IMR-90 (cell line): ENCODE measurements at regions not wholly inside any gene's neighbourhood (a gene's known extent, or its start where the extent isn't known, plus 50 kb on each side); places are given as distances from the start of the nearest gene placed in this dataset.

ENCODE experiments used
- ATAC-seq: fragments of 200-7000 bp; cut with Tn5 transposase; 2 replicates; pipeline ENCODE4 v1.9.1; 2020; ENCODE audit warnings: low read depth, mild to moderate bottlenecking, moderate library complexity
- BruUV-seq: library from RNA; stranded (reverse); fragments of 400-500 nt; replicated peaks from 2 replicates; lab custom pipeline; 2021; lab: Mats Ljungman, UMichigan
- CTCF ChIA-PET: fragments of 300-600 bp; formaldehyde crosslinking; extraction: SDS; loops from one replicate; lab custom pipeline; 2021; ENCODE audit warnings: antibody characterized with exemption; lab: Yijun Ruan, JAX
- POLR2A ChIA-PET: fragments of 300-600 bp; sonication (Branson Sonifier 250); formaldehyde crosslinking; loops from one replicate; lab custom pipeline; 2022; ENCODE audit warnings: antibody characterized with exemption; ENCODE audit not compliant: unreplicated experiment; lab: Charles Lee
- DNase-seq: peaks from one replicate; pipeline ENCODE4 v3.0.0; 2013
- H2AFZ ChIP-seq: replicated peaks from 2 replicates; pipeline ENCODE3; 2013; ENCODE audit warnings: low read length, mild to moderate bottlenecking; ENCODE audit not compliant: poor library complexity
- H2AK5ac ChIP-seq: 2 replicates; pipeline ENCODE4 v1.6.1; 2013; ENCODE audit warnings: low read depth, low read length, inconsistent platforms
- H2AK9ac ChIP-seq: replicated peaks from 2 replicates; pipeline ENCODE3; 2013; ENCODE audit warnings: mild to moderate bottlenecking, low read depth, low read length, moderate library complexity; ENCODE audit not compliant: poor library complexity
- H2BK120ac ChIP-seq: 2 replicates; pipeline ENCODE4 v1.6.1; 2013; ENCODE audit warnings: low read depth, low read length, inconsistent platforms
- H2BK15ac ChIP-seq: 3 replicates; pipeline ENCODE4 v1.6.1; 2013; ENCODE audit warnings: low read depth, low read length, inconsistent platforms
- H2BK20ac ChIP-seq: 2 replicates; pipeline ENCODE4 v1.6.1; 2013; ENCODE audit warnings: low read depth, mild to moderate bottlenecking, inconsistent platforms, low read length, moderate library complexity
- H2BK5ac ChIP-seq: 2 replicates; pipeline ENCODE4 v1.6.1; 2013; ENCODE audit warnings: mild to moderate bottlenecking, low read depth, low read length, inconsistent platforms; ENCODE audit not compliant: poor library complexity, severe bottlenecking
- H3K14ac ChIP-seq: replicated peaks from 2 replicates; pipeline ENCODE4 v1.6.1; 2013; ENCODE audit warnings: low read depth, low read length, inconsistent platforms
- H3K18ac ChIP-seq: 2 replicates; pipeline ENCODE4 v1.6.1; 2013; ENCODE audit warnings: low read depth, low read length, control low read depth
- H3K23ac ChIP-seq: 2 replicates; pipeline ENCODE4 v1.6.1; 2013; ENCODE audit warnings: low read depth, low read length, inconsistent platforms
- H3K27ac ChIP-seq: 2 replicates; pipeline ENCODE4 v1.5.1; 2013; ENCODE audit warnings: mild to moderate bottlenecking, control low read depth, low read length; ENCODE audit not compliant: insufficient read depth
- H3K27me3 ChIP-seq: 2 replicates; pipeline ENCODE4 v1.6.1; 2013; ENCODE audit warnings: low read length; ENCODE audit not compliant: control insufficient read depth, insufficient read depth
- H3K36me3 ChIP-seq: 2 replicates; pipeline ENCODE4 v1.6.1; 2013; ENCODE audit warnings: low read length, mixed read lengths; ENCODE audit not compliant: control insufficient read depth, insufficient read depth
- H3K4ac ChIP-seq: 2 replicates; pipeline ENCODE4 v1.6.1; 2013; ENCODE audit warnings: low read depth, low read length, inconsistent platforms
- H3K4me1 ChIP-seq: 2 replicates; pipeline ENCODE4 v1.6.1; 2013; ENCODE audit warnings: low read length, mixed read lengths; ENCODE audit not compliant: control insufficient read depth, insufficient read depth
- H3K4me2 ChIP-seq: 2 replicates; pipeline ENCODE4 v1.6.1; 2013; ENCODE audit warnings: low read depth, mild to moderate bottlenecking, control low read depth, low read length, moderate library complexity
- H3K4me3 ChIP-seq: 2 replicates; pipeline ENCODE4 v1.5.1; 2013; ENCODE audit warnings: low read depth, mild to moderate bottlenecking, control low read depth, low read length, moderate library complexity; ENCODE audit not compliant: insufficient read depth
- H3K56ac ChIP-seq: 2 replicates; pipeline ENCODE4 v1.6.1; 2013; ENCODE audit warnings: low read length, inconsistent platforms; ENCODE audit not compliant: insufficient read depth; ENCODE audit errors: extremely low read depth
- H3K79me1 ChIP-seq, 2 experiments: 2 replicates each; pipeline ENCODE4 v1.6.1; 2013; ENCODE audit warnings: low read length in 2 of 2, inconsistent platforms in 1 of 2, low read depth in 1 of 2
- H3K9ac ChIP-seq: 2 replicates; pipeline ENCODE4 v1.6.1; 2013; ENCODE audit warnings: low read depth, low read length, control low read depth
- H3K9me1 ChIP-seq: 2 replicates; pipeline ENCODE4 v1.6.1; 2013; ENCODE audit warnings: low read length, inconsistent platforms; ENCODE audit not compliant: insufficient read depth
- H3K9me3 ChIP-seq: 2 replicates; pipeline ENCODE4 v1.6.1; 2013; ENCODE audit warnings: low read length; ENCODE audit not compliant: control insufficient read depth, insufficient read depth
- H4K20me1 ChIP-seq: 2 replicates; pipeline ENCODE4 v1.6.1; 2013; ENCODE audit warnings: low read length, inconsistent platforms; ENCODE audit not compliant: insufficient read depth
- H4K5ac ChIP-seq: 2 replicates; pipeline ENCODE4 v1.6.1; 2013; ENCODE audit warnings: mild to moderate bottlenecking, low read depth, low read length, control low read depth
- H4K8ac ChIP-seq, 2 experiments: 2 replicates each; pipeline ENCODE4 v1.6.1; 2013; ENCODE audit warnings: low read depth in 2 of 2, low read length in 2 of 2, control low read depth in 1 of 2, inconsistent platforms in 1 of 2
- H4K91ac ChIP-seq: 2 replicates; pipeline ENCODE4 v1.6.1; 2013; ENCODE audit warnings: low read depth, low read length, inconsistent platforms; ENCODE audit not compliant: insufficient read depth
- BHLHE40 ChIP-seq: fragments of 150-350 bp; IDR thresholded peaks from 2 replicates; pipeline ENCODE4 v1.6.1; 2016; ENCODE audit warnings: mild to moderate bottlenecking, low read depth, low read length
- CHD1 ChIP-seq: IDR thresholded peaks from 2 replicates; pipeline ENCODE4 v1.6.1; 2012; ENCODE audit warnings: low read depth, low read length, improper control_type of control experiment
- ELK1 ChIP-seq: fragments of 150-350 bp; IDR thresholded peaks from 2 replicates; pipeline ENCODE4 v1.6.1; 2016; ENCODE audit warnings: low read depth, mild to moderate bottlenecking, low read length, moderate library complexity, borderline replicate concordance
- FOS ChIP-seq: fragments of 150-350 bp; IDR thresholded peaks from 2 replicates; pipeline ENCODE4 v1.6.1; 2016; ENCODE audit warnings: low read depth, low read length
- MAFK ChIP-seq: IDR thresholded peaks from 2 replicates; pipeline ENCODE4 v1.6.1; 2012; ENCODE audit warnings: low read depth, low read length, improper control_type of control experiment
- MXI1 ChIP-seq: IDR thresholded peaks from 2 replicates; pipeline ENCODE4 v1.6.1; 2012; ENCODE audit warnings: low read depth, mild to moderate bottlenecking, low read length, moderate library complexity, borderline replicate concordance
- RAD21 ChIP-seq: IDR thresholded peaks from 2 replicates; pipeline ENCODE4 v1.6.1; 2012; ENCODE audit warnings: low read length, improper control_type of control experiment
- RFX5 ChIP-seq: IDR thresholded peaks from 2 replicates; pipeline ENCODE4 v1.8.0; 2012; ENCODE audit warnings: low read depth, mild to moderate bottlenecking, low read length, moderate library complexity
- USF2 ChIP-seq: fragments of 150-350 bp; IDR thresholded peaks from 2 replicates; pipeline ENCODE4 v1.6.1; 2017; ENCODE audit warnings: mild to moderate bottlenecking, antibody characterized with exemption, low read length, low read depth
- dilution Hi-C: fragments of 300-500 bp; cut with HindIII; formaldehyde crosslinking; loops from one replicate; pipeline ENCODE4 v1.14.3; 2018; ENCODE audit warnings: low sequenced_read_pairs; ENCODE audit not compliant: unreplicated experiment
- in situ Hi-C: fragments of 300-500 bp; cut with MboI; formaldehyde crosslinking; loops from 3 replicates; pipeline ENCODE4 v1.14.3; 2019; ENCODE audit warnings: low sequenced_read_pairs, inconsistent platforms, mixed read lengths
- intact Hi-C: fragments of 100-400 bp; cut with micrococcal nuclease; formaldehyde crosslinking; loops from 2 replicates; pipeline ENCODE4 v1.10.0; 2022
- TF ChIP-seq, protein P1 (sequence below): conservative IDR thresholded peaks from 2 replicates; pipeline ENCODE4 v1.5.1; 2012; ENCODE audit warnings: mild to moderate bottlenecking, low read depth, low read length, improper control_type of control experiment

GRCh38 chr1:194071205-194071604, 884.8 kb upstream of the B3GALT2 start:
- BruUV-seq: no TSS peak
- CTCF ChIA-PET: no interaction called here
- POLR2A ChIA-PET: no interaction called here

More at GRCh38 chr1:194071205-194071604, 884.8 kb upstream of the B3GALT2 start:
- no peak for DNase-seq
- no peak overlapping the region for H2BK5ac ChIP-seq
- H4K91ac ChIP-seq: no peak overlapping the region
- H3K4me1 ChIP-seq: no peaks in the 10 kb centered on the region
- H2BK20ac ChIP-seq: no peak overlapping the region
- no peak overlapping the region for H3K18ac ChIP-seq
- no peak overlapping the region for H3K23ac ChIP-seq
- no peaks in the 10 kb centered on the region for H3K9me3 ChIP-seq
- TF ChIP-seq RAD21 (no peak), MAFK (no peak), MXI1 (no peak), USF2 (no peak), FOS (no peak), ELK1 (no peak), CHD1 (no peak), RFX5 (no peak), BHLHE40 (no peak)
- TF ChIP-seq, protein P1, sequence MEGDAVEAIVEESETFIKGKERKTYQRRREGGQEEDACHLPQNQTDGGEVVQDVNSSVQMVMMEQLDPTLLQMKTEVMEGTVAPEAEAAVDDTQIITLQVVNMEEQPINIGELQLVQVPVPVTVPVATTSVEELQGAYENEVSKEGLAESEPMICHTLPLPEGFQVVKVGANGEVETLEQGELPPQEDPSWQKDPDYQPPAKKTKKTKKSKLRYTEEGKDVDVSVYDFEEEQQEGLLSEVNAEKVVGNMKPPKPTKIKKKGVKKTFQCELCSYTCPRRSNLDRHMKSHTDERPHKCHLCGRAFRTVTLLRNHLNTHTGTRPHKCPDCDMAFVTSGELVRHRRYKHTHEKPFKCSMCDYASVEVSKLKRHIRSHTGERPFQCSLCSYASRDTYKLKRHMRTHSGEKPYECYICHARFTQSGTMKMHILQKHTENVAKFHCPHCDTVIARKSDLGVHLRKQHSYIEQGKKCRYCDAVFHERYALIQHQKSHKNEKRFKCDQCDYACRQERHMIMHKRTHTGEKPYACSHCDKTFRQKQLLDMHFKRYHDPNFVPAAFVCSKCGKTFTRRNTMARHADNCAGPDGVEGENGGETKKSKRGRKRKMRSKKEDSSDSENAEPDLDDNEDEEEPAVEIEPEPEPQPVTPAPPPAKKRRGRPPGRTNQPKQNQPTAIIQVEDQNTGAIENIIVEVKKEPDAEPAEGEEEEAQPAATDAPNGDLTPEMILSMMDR: no peak
- dilution Hi-C loops (no loop called here), intact Hi-C loops (no loop called here), in situ Hi-C loops (no loop called here)
- no peaks in the 10 kb centered on the region for H3K9me1 ChIP-seq
- H3K4ac ChIP-seq: no peak overlapping the region
- no peak overlapping the region for H3K4me2 ChIP-seq
- no peak overlapping the region for H4K5ac ChIP-seq
- no peak overlapping the region for H3K27ac ChIP-seq
- no peak overlapping the region for H2AK5ac ChIP-seq
- H4K20me1 ChIP-seq: no peaks in the 10 kb centered on the region
- no peak overlapping the region for H3K56ac ChIP-seq
- H2BK15ac ChIP-seq: no peak overlapping the region
- H3K9ac ChIP-seq: no peak overlapping the region
- H4K8ac ChIP-seq: no peak overlapping the region
- H2BK120ac ChIP-seq: no peak overlapping the region
- H3K36me3 ChIP-seq: no peaks in the 10 kb centered on the region
- no peaks in the 10 kb centered on the region for H3K27me3 ChIP-seq
- no peak overlapping the region for H2AK9ac ChIP-seq
- H3K14ac ChIP-seq: no peak overlapping the region
- no peak overlapping the region for H3K4me3 ChIP-seq
- ATAC-seq: no peak
- no peaks in the 10 kb centered on the region for H3K79me1 ChIP-seq
- no peak overlapping the region for H2AFZ ChIP-seq
